ENCODE measurements at regions not wholly inside any gene's neighbourhood (a gene's known extent, or its start where the extent isn't known, plus 50 kb on each side); places are given as distances from the start of the nearest gene placed in this dataset.
"Not testable (repeated sequence)": the region's sequence is repeated elsewhere in the genome, so short reads cannot be mapped to it uniquely, and the experiment has no call there.

GRCh38 chr12:85445060-85445938, 165.3 kb downstream of the ALX1 start:
- H3K27ac Mint-ChIP-seq, result no peak overlapping the region
- ATAC-seq, result no peak
- H3K27me3 Mint-ChIP-seq, result no peaks in the 10 kb centered on the region
- H3K4me1 Mint-ChIP-seq, result no peaks in the 10 kb centered on the region
- no peaks in the 10 kb centered on the region for H3K9me3 ChIP-seq (ENCODE audit: control insufficient read depth, low read length, poor library complexity, severe bottlenecking)
- no peaks in the 10 kb centered on the region for H3K36me3 Mint-ChIP-seq (ENCODE audit: low read depth)
- H3K4me3 Mint-ChIP-seq, result no peak overlapping the region
- no peak for DNase-seq

- ATAC-seq, result no peak
- no peak overlapping the region for H3K4me3 Mint-ChIP-seq
- no peaks in the 10 kb centered on the region for H3K4me1 Mint-ChIP-seq
- H3K27me3 Mint-ChIP-seq, result no peaks in the 10 kb centered on the region
- H3K36me3 Mint-ChIP-seq (ENCODE audit: low read depth), result no peaks in the 10 kb centered on the region
- H3K27ac Mint-ChIP-seq, result no peak overlapping the region
- no peak for DNase-seq
- no peaks in the 10 kb centered on the region for H3K9me3 ChIP-seq (ENCODE audit: control insufficient read depth, low read length, poor library complexity, severe bottlenecking)
These were observed 168.0 kb downstream of the ALX1 start for GRCh38 chr12:85448031-85448430.

GRCh38 chr12:85448548-85449139, 168.6 kb downstream of the ALX1 start:
- ATAC-seq (no peak), DNase-seq (no peak)
- H3K27ac Mint-ChIP-seq, result no peak overlapping the region
- no peaks in the 10 kb centered on the region for H3K27me3 Mint-ChIP-seq
- no peaks in the 10 kb centered on the region for H3K36me3 Mint-ChIP-seq (ENCODE audit: low read depth)
- no peak overlapping the region for H3K4me3 Mint-ChIP-seq
- H3K9me3 ChIP-seq (ENCODE audit: control insufficient read depth, low read length, poor library complexity, severe bottlenecking), result no peaks in the 10 kb centered on the region
- H3K4me1 Mint-ChIP-seq, result no peaks in the 10 kb centered on the region

- H3K4me1 Mint-ChIP-seq, result no peaks in the 10 kb centered on the region
- H3K27me3 Mint-ChIP-seq, result no peaks in the 10 kb centered on the region
- no peak overlapping the region for H3K4me3 Mint-ChIP-seq
- H3K36me3 Mint-ChIP-seq (ENCODE audit: low read depth), result no peaks in the 10 kb centered on the region
- H3K9me3 ChIP-seq (ENCODE audit: control insufficient read depth, low read length, poor library complexity, severe bottlenecking), result no peaks in the 10 kb centered on the region
- DNase-seq (no peak), ATAC-seq (no peak)
- no peak overlapping the region for H3K27ac Mint-ChIP-seq
These were observed 177.0 kb downstream of the ALX1 start for GRCh38 chr12:85457016-85457415.

GRCh38 chr12:85461127-85461526, 181.1 kb downstream of the ALX1 start:
- H3K36me3 Mint-ChIP-seq (ENCODE audit: low read depth), result no peaks in the 10 kb centered on the region
- DNase-seq, result no peak
- no peaks in the 10 kb centered on the region for H3K9me3 ChIP-seq (ENCODE audit: control insufficient read depth, low read length, poor library complexity, severe bottlenecking)
- no peaks in the 10 kb centered on the region for H3K27me3 Mint-ChIP-seq
- H3K4me1 Mint-ChIP-seq, result no peaks in the 10 kb centered on the region
- no peak overlapping the region for H3K4me3 Mint-ChIP-seq
- H3K27ac Mint-ChIP-seq, result no peak overlapping the region
- ATAC-seq, result no peak

GRCh38 chr12:85462888-85463287, 182.9 kb downstream of the ALX1 start:
- Mint-ChIP-seq H3K27me3 (no peaks in the 10 kb centered on the region), H3K4me1 (no peaks in the 10 kb centered on the region)
- no peak for ATAC-seq

GRCh38 chr12:85466890-85467289, 186.9 kb downstream of the ALX1 start:
- peaks cover 2% of the 10 kb centered on the region for H3K4me1 Mint-ChIP-seq
- ATAC-seq (no peak), DNase-seq (no peak)
- H3K4me3 Mint-ChIP-seq, result no peak overlapping the region
- no peaks in the 10 kb centered on the region for H3K27me3 Mint-ChIP-seq
- H3K27ac Mint-ChIP-seq, result no peak overlapping the region
- no peaks in the 10 kb centered on the region for H3K9me3 ChIP-seq (ENCODE audit: control insufficient read depth, low read length, poor library complexity, severe bottlenecking)
- no peaks in the 10 kb centered on the region for H3K36me3 Mint-ChIP-seq (ENCODE audit: low read depth)

More at GRCh38 chr12:85462888-85463287, 182.9 kb downstream of the ALX1 start:
- DNase-seq, result no peak
- Mint-ChIP-seq H3K27ac (no peak overlapping the region), H3K4me3 (no peak overlapping the region), H3K36me3 (ENCODE audit: low read depth) (no peaks in the 10 kb centered on the region)
- H3K9me3 ChIP-seq (ENCODE audit: control insufficient read depth, low read length, poor library complexity, severe bottlenecking), result no peaks in the 10 kb centered on the region

- H3K27ac Mint-ChIP-seq, result no peak overlapping the region
- H3K9me3 ChIP-seq (ENCODE audit: control insufficient read depth, low read length, poor library complexity, severe bottlenecking), result no peaks in the 10 kb centered on the region
- H3K36me3 Mint-ChIP-seq (ENCODE audit: low read depth), result no peaks in the 10 kb centered on the region
- DNase-seq (no peak), ATAC-seq (no peak)
- H3K4me1 Mint-ChIP-seq, result peaks cover 2% of the 10 kb centered on the region
- H3K4me3 Mint-ChIP-seq, result peak overlapping the region; percentile 47
- H3K27me3 Mint-ChIP-seq, result no peaks in the 10 kb centered on the region
These were observed 188.5 kb downstream of the ALX1 start for GRCh38 chr12:85468356-85469157.

- not testable (repeated sequence) for H3K4me1 Mint-ChIP-seq; H3K27me3 Mint-ChIP-seq; H3K36me3 Mint-ChIP-seq (ENCODE audit: low read depth); ATAC-seq; H3K9me3 ChIP-seq (ENCODE audit: control insufficient read depth, low read length, poor library complexity, severe bottlenecking); DNase-seq; H3K27ac Mint-ChIP-seq
- H3K4me3 Mint-ChIP-seq, result peak overlapping the region; percentile 72
These were observed 189.4 kb downstream of the ALX1 start for GRCh38 chr12:85469158-85470086.

- not testable (repeated sequence) for H3K4me1 Mint-ChIP-seq; H3K36me3 Mint-ChIP-seq (ENCODE audit: low read depth)
These were observed 195.3 kb downstream of the ALX1 start for GRCh38 chr12:85475277-85475676.

GRCh38 chr12:85476756-85477155, 196.7 kb downstream of the ALX1 start:
- no peak for DNase-seq
- Mint-ChIP-seq H3K27me3 (no peaks in the 10 kb centered on the region), H3K4me1 (no peaks in the 10 kb centered on the region), H3K27ac (no peak overlapping the region), H3K36me3 (ENCODE audit: low read depth) (no peaks in the 10 kb centered on the region), H3K4me3 (no peak overlapping the region)
- no peaks in the 10 kb centered on the region for H3K9me3 ChIP-seq (ENCODE audit: control insufficient read depth, low read length, poor library complexity, severe bottlenecking)
- ATAC-seq, result no peak

More at GRCh38 chr12:85475277-85475676, 195.3 kb downstream of the ALX1 start:
- DNase-seq; H3K27me3 Mint-ChIP-seq; H3K27ac Mint-ChIP-seq; H3K4me3 Mint-ChIP-seq; ATAC-seq; H3K9me3 ChIP-seq (ENCODE audit: control insufficient read depth, low read length, poor library complexity, severe bottlenecking): not testable (repeated sequence)

- no peaks in the 10 kb centered on the region for H3K27me3 Mint-ChIP-seq
- no peak overlapping the region for H3K27ac Mint-ChIP-seq
- ATAC-seq (no peak), DNase-seq (no peak)
- H3K4me1 Mint-ChIP-seq, result no peaks in the 10 kb centered on the region
- no peaks in the 10 kb centered on the region for H3K36me3 Mint-ChIP-seq (ENCODE audit: low read depth)
- no peak overlapping the region for H3K4me3 Mint-ChIP-seq
- no peaks in the 10 kb centered on the region for H3K9me3 ChIP-seq (ENCODE audit: control insufficient read depth, low read length, poor library complexity, severe bottlenecking)
These were observed 204.4 kb downstream of the ALX1 start for GRCh38 chr12:85484387-85484786.
